Ovary (tissue), 3 donors: ENCODE measurements at regions not wholly inside any gene's neighbourhood (a gene's known extent, or its start where the extent isn't known, plus 50 kb on each side); places are given as distances from the start of the nearest gene placed in this dataset.

Source experiments
- CTCF ChIP-seq, 3 donors: fragments of 450-650 bp in 2 of 3; fragments of 200-600 bp in 1 of 3; IDR thresholded peaks; one replicate each; pipeline versions ENCODE4 v1.5.1 to v1.8.0; 2016 to 2022; ENCODE audit warnings: antibody characterized with exemption in 3 of 3, mild to moderate bottlenecking in 1 of 3
- EP300 ChIP-seq: sonication (generic); formaldehyde crosslinking; IDR thresholded peaks from one replicate; pipeline ENCODE4 v1.6.1; 2017; ENCODE audit warnings: antibody characterized with exemption
- donor health status: DM: no; HTN: no; CAD: no.

DNA sequence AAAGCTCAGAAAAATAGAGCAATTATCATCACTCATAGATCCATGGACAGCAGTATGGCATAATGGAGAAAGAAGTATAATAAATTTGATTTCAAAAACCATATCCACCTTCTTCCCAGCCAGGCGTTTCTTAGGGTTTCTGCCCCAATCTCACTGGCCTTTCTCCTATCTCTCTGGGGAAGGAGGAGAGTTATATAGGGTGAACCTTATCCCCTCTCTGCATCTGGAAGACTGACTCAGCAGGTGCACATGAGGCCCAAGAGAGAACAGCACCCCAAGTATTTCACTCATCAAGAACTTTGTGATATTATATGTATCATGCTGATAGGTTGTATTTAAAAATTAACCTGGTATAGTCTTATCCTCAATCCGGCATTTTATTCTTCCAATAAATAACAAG, 318.8 kb upstream of the RASGEF1B start:
- TF ChIP-seq EP300: no peak
- TF ChIP-seq CTCF (IDR thresholded peaks at IDR 0.05): no peak
